Mucosa of descending colon (tissue), 3 donors: ENCODE measurements at regions not wholly inside any gene's neighbourhood (a gene's known extent, or its start where the extent isn't known, plus 50 kb on each side); places are given as distances from the start of the nearest gene placed in this dataset.

Experiments
- ATAC-seq: fragments of 200-7000 bp; cut with Tn5 transposase; one replicate; pipeline ENCODE4 v1.9.1; 2020; ENCODE audit warnings: mild to moderate bottlenecking, moderate library complexity
- DNase-seq, 3 donors: peaks; one replicate each; pipeline ENCODE4 v3.0.0-alpha.2; 2020
- H3K36me3 ChIP-seq: fragments of 200-600 bp; one replicate; pipeline ENCODE4 v1.8.0; 2021; ENCODE audit warnings: low read depth, mild to moderate bottlenecking
- H3K4me1 ChIP-seq: fragments of 200-600 bp; one replicate; pipeline ENCODE4 v1.8.0; 2021; ENCODE audit warnings: low read depth, mild to moderate bottlenecking
- H3K4me3 ChIP-seq: fragments of 200-600 bp; one replicate; pipeline ENCODE4 v1.8.0; 2021; ENCODE audit warnings: mild to moderate bottlenecking
- H3K9me3 ChIP-seq: fragments of 200-600 bp; one replicate; pipeline ENCODE4 v1.8.0; 2021; ENCODE audit warnings: mild to moderate bottlenecking
- CTCF ChIP-seq: fragments of 200-600 bp; IDR thresholded peaks from one replicate; pipeline ENCODE4 v1.8.0; 2022; ENCODE audit warnings: antibody characterized with exemption, mild to moderate bottlenecking
- intact Hi-C, 2 donors: fragments of 100-400 bp; cut with DNase I in 1 of 2; cut with micrococcal nuclease in 1 of 2; formaldehyde crosslinking; loops; one replicate each; pipeline versions ENCODE4 v1.11.0 to v1.11.1; 2022; cut with DNase I, micrococcal nuclease
- donor health status: DM: no; HTN: no; CAD: no; lungs with moderate emphysema.
- donor health status: DM: no; HTN: no; CAD: no.
- donor health status: DM: no; HTN: yes; CAD: no.

GRCh38 chr2:66849153-66849755 is 414.3 kb downstream of the MEIS1 start:
- no peak for ATAC-seq
- H3K4me3 ChIP-seq = no peak overlapping the region
- H3K9me3 ChIP-seq = no peaks in the 10 kb centered on the region
- no peak for DNase-seq
- H3K36me3 ChIP-seq = no peaks in the 10 kb centered on the region
- intact Hi-C loops = no loop called here
- TF ChIP-seq CTCF = no peak
- H3K4me1 ChIP-seq = no peaks in the 10 kb centered on the region

- H3K9me3 ChIP-seq = no peaks in the 10 kb centered on the region
- no peak overlapping the region for H3K4me3 ChIP-seq
- no peaks in the 10 kb centered on the region for H3K4me1 ChIP-seq
- H3K36me3 ChIP-seq = no peaks in the 10 kb centered on the region
- TF ChIP-seq CTCF = no peak
- DNase-seq (no peak), ATAC-seq (no peak)
- intact Hi-C loops = no loop called here
Measured at GRCh38 chr2:66850376-66850775, 415.5 kb downstream of the MEIS1 start.

GRCh38 chr2:66851449-66851872 is 416.5 kb downstream of the MEIS1 start:
- no peak for TF ChIP-seq CTCF
- H3K9me3 ChIP-seq = no peaks in the 10 kb centered on the region
- H3K4me1 ChIP-seq = no peaks in the 10 kb centered on the region
- no peak overlapping the region for H3K4me3 ChIP-seq
- peak; percentile 57 for ATAC-seq
- intact Hi-C loops = no loop called here
- no peaks in the 10 kb centered on the region for H3K36me3 ChIP-seq
- peak in 1 of 3 donors; percentile 54 for DNase-seq

- intact Hi-C loops = no loop called here
- Histone ChIP-seq H3K9me3 (no peaks in the 10 kb centered on the region), H3K4me3 (no peak overlapping the region), H3K4me1 (no peaks in the 10 kb centered on the region), H3K36me3 (no peaks in the 10 kb centered on the region)
- DNase-seq (no peak), ATAC-seq (no peak)
- TF ChIP-seq CTCF = no peak
Measured at GRCh38 chr2:66852953-66853352, 418.0 kb downstream of the MEIS1 start.

GRCh38 chr2:66853585-66853984 is 418.7 kb downstream of the MEIS1 start:
- intact Hi-C loops = no loop called here
- Histone ChIP-seq H3K4me3 (no peak overlapping the region), H3K36me3 (no peaks in the 10 kb centered on the region), H3K4me1 (no peaks in the 10 kb centered on the region), H3K9me3 (no peaks in the 10 kb centered on the region)
- ATAC-seq = peak; percentile 36
- TF ChIP-seq CTCF = no peak
- DNase-seq = peak in 1 of 3 donors; percentile 22

GRCh38 chr2:66854298-66854697 is 419.4 kb downstream of the MEIS1 start:
- Histone ChIP-seq H3K4me1 (no peaks in the 10 kb centered on the region), H3K4me3 (no peak overlapping the region), H3K36me3 (no peaks in the 10 kb centered on the region), H3K9me3 (no peaks in the 10 kb centered on the region)
- intact Hi-C loops = no loop called here
- no peak for ATAC-seq
- DNase-seq = no peak
- TF ChIP-seq CTCF = no peak
